Inflammatory macrophage (primary cell): ENCODE measurements at regions not wholly inside any gene's neighbourhood (a gene's known extent, or its start where the extent isn't known, plus 50 kb on each side); places are given as distances from the start of the nearest gene placed in this dataset.
"Not testable (repeated sequence)": the region's sequence is repeated elsewhere in the genome, so short reads cannot be mapped to it uniquely, and the experiment has no call there.

Experiments
- DNase-seq, 2 donors: peaks; one replicate each; pipeline ENCODE4 v3.0.0-alpha.2; 2020 to 2022

- no peak for DNase-seq
Observed at GRCh38 chr9:1879501-1879900, 135.6 kb upstream of the SMARCA2 start.

GRCh38 chr9:1880038-1880565 is 135.0 kb upstream of the SMARCA2 start:
- DNase-seq, result no peak

GRCh38 chr9:1881708-1882295 is 133.3 kb upstream of the SMARCA2 start:
- DNase-seq, result no peak

GRCh38 chr9:1882711-1883403 is 132.3 kb upstream of the SMARCA2 start:
- no peak for DNase-seq

- no peak for DNase-seq
Observed at GRCh38 chr9:1890201-1890600, 124.9 kb upstream of the SMARCA2 start.

GRCh38 chr9:1890816-1891215 is 124.3 kb upstream of the SMARCA2 start:
- no peak for DNase-seq

GRCh38 chr9:1903080-1903704 is 112.0 kb upstream of the SMARCA2 start:
- DNase-seq, result not testable (repeated sequence)

GRCh38 chr9:1907465-1907864 is 107.7 kb upstream of the SMARCA2 start:
- no peak for DNase-seq

GRCh38 chr9:1909322-1909721 is 105.8 kb upstream of the SMARCA2 start:
- DNase-seq, result no peak

GRCh38 chr9:1910269-1910811 is 104.8 kb upstream of the SMARCA2 start:
- no peak for DNase-seq

GRCh38 chr9:1913631-1914330 is 101.4 kb upstream of the SMARCA2 start:
- DNase-seq, result no peak

- no peak for DNase-seq
Observed at GRCh38 chr9:1916095-1916494, 99.1 kb upstream of the SMARCA2 start.

GRCh38 chr9:1916655-1917054 is 98.5 kb upstream of the SMARCA2 start:
- no peak for DNase-seq

GRCh38 chr9:1917396-1917935 is 97.7 kb upstream of the SMARCA2 start:
- DNase-seq, result no peak

- DNase-seq, result no peak
Observed at GRCh38 chr9:1918108-1918507, 97.0 kb upstream of the SMARCA2 start.

- no peak for DNase-seq
Observed at GRCh38 chr9:1918622-1919021, 96.5 kb upstream of the SMARCA2 start.

- DNase-seq, result no peak
Observed at GRCh38 chr9:1919229-1919628, 95.9 kb upstream of the SMARCA2 start.

- no peak for DNase-seq
Observed at GRCh38 chr9:1920386-1920785, 94.8 kb upstream of the SMARCA2 start.

GRCh38 chr9:1922026-1922425 is 93.1 kb upstream of the SMARCA2 start:
- no peak for DNase-seq

- DNase-seq, result no peak
Observed at GRCh38 chr9:1927546-1927945, 87.6 kb upstream of the SMARCA2 start.

- DNase-seq, result no peak
Observed at GRCh38 chr9:1929134-1929533, 86.0 kb upstream of the SMARCA2 start.

GRCh38 chr9:1929722-1930244 is 85.4 kb upstream of the SMARCA2 start:
- no peak for DNase-seq
